ENCODE measurements at regions not wholly inside any gene's neighbourhood (a gene's known extent, or its start where the extent isn't known, plus 50 kb on each side); places are given as distances from the start of the nearest gene placed in this dataset.

- H3K27ac ChIP-seq (ENCODE audit: low read length), result no peak overlapping the region
- DNase-seq (no peak), ATAC-seq (ENCODE audit: insufficient read depth, low read depth) (no peak)
- peaks cover 2% of the 10 kb centered on the region for H3K9me3 ChIP-seq (ENCODE audit: insufficient read depth, low read length, severe bottlenecking)
- H3K79me2 ChIP-seq (ENCODE audit: insufficient read depth, low read length), result no peaks in the 10 kb centered on the region
- no peak overlapping the region for H3K9ac ChIP-seq (ENCODE audit: low read depth, low read length)
- H2AFZ ChIP-seq (ENCODE audit: low read depth, low read length), result no peak overlapping the region
- H3K4me1 ChIP-seq (ENCODE audit: insufficient read depth, low read length), result peaks cover 19% of the 10 kb centered on the region
- no peaks in the 10 kb centered on the region for H4K20me1 ChIP-seq (ENCODE audit: insufficient read depth, low read length)
- H3K27me3 ChIP-seq (ENCODE audit: insufficient read depth, low read length, poor library complexity), result no peaks in the 10 kb centered on the region
- TF ChIP-seq EZH2 (IDR thresholded peaks at IDR 0.05; ENCODE audit: borderline replicate concordance, low read depth, low read length, severe bottlenecking), result no peak
- no peak for TF ChIP-seq CTCF (IDR thresholded peaks at IDR 0.05; ENCODE audit: borderline replicate concordance, extremely low read depth, low read length, poor library complexity, severe bottlenecking)
- no peak overlapping the region for H3K4me3 ChIP-seq (ENCODE audit: low read depth in 1 of 2, low read length in 2 of 2)
- H3K4me2 ChIP-seq (ENCODE audit: insufficient read depth, low read length), result no peak overlapping the region
- no peaks in the 10 kb centered on the region for H3K36me3 ChIP-seq (ENCODE audit: insufficient read depth, low read length)
These were observed 111.6 kb downstream of the ERMARD start for GRCh38 chr6:169862892-169863525.

- no peak for TF ChIP-seq CTCF (IDR thresholded peaks at IDR 0.05; ENCODE audit: borderline replicate concordance, extremely low read depth, low read length, poor library complexity, severe bottlenecking)
- TF ChIP-seq EZH2 (IDR thresholded peaks at IDR 0.05; ENCODE audit: borderline replicate concordance, low read depth, low read length, severe bottlenecking), result no peak
- no peak overlapping the region for H3K4me2 ChIP-seq (ENCODE audit: insufficient read depth, low read length)
- no peaks in the 10 kb centered on the region for H4K20me1 ChIP-seq (ENCODE audit: insufficient read depth, low read length)
- H3K79me2 ChIP-seq (ENCODE audit: insufficient read depth, low read length), result no peaks in the 10 kb centered on the region
- peaks cover 11% of the 10 kb centered on the region for H3K4me1 ChIP-seq (ENCODE audit: insufficient read depth, low read length)
- peaks cover 9% of the 10 kb centered on the region for H3K9me3 ChIP-seq (ENCODE audit: insufficient read depth, low read length, severe bottlenecking)
- no peaks in the 10 kb centered on the region for H3K36me3 ChIP-seq (ENCODE audit: insufficient read depth, low read length)
- H3K27ac ChIP-seq (ENCODE audit: low read length), result no peak overlapping the region
- H3K27me3 ChIP-seq (ENCODE audit: insufficient read depth, low read length, poor library complexity), result no peaks in the 10 kb centered on the region
- H2AFZ ChIP-seq (ENCODE audit: low read depth, low read length), result no peak overlapping the region
- no peak for ATAC-seq (ENCODE audit: insufficient read depth, low read depth)
- no peak overlapping the region for H3K9ac ChIP-seq (ENCODE audit: low read depth, low read length)
- H3K4me3 ChIP-seq (ENCODE audit: low read depth in 1 of 2, low read length in 2 of 2), result no peak overlapping the region
- no peak for DNase-seq
These were observed 110.8 kb downstream of the ERMARD start for GRCh38 chr6:169862043-169862891.

- H2AFZ ChIP-seq (ENCODE audit: low read depth, low read length), result no peak overlapping the region
- H3K36me3 ChIP-seq (ENCODE audit: insufficient read depth, low read length), result no peaks in the 10 kb centered on the region
- ATAC-seq (ENCODE audit: insufficient read depth, low read depth), result no peak
- no peaks in the 10 kb centered on the region for H4K20me1 ChIP-seq (ENCODE audit: insufficient read depth, low read length)
- H3K79me2 ChIP-seq (ENCODE audit: insufficient read depth, low read length), result no peaks in the 10 kb centered on the region
- TF ChIP-seq CTCF (IDR thresholded peaks at IDR 0.05; ENCODE audit: borderline replicate concordance, extremely low read depth, low read length, poor library complexity, severe bottlenecking), result no peak
- no peak for TF ChIP-seq EZH2 (IDR thresholded peaks at IDR 0.05; ENCODE audit: borderline replicate concordance, low read depth, low read length, severe bottlenecking)
- H3K9me3 ChIP-seq (ENCODE audit: insufficient read depth, low read length, severe bottlenecking), result peaks cover 11% of the 10 kb centered on the region
- no peak overlapping the region for H3K27ac ChIP-seq (ENCODE audit: low read length)
- H3K4me2 ChIP-seq (ENCODE audit: insufficient read depth, low read length), result no peak overlapping the region
- no peak for DNase-seq
- H3K4me3 ChIP-seq (ENCODE audit: low read depth in 1 of 2, low read length in 2 of 2), result no peak overlapping the region
- H3K4me1 ChIP-seq (ENCODE audit: insufficient read depth, low read length), result peaks cover 8% of the 10 kb centered on the region
- H3K27me3 ChIP-seq (ENCODE audit: insufficient read depth, low read length, poor library complexity), result no peaks in the 10 kb centered on the region
- H3K9ac ChIP-seq (ENCODE audit: low read depth, low read length), result no peak overlapping the region
These were observed 110.1 kb downstream of the ERMARD start for GRCh38 chr6:169861431-169862042.

Measured in DND-41 (cell line).